ENCODE measurements at regions not wholly inside any gene's neighbourhood (a gene's known extent, or its start where the extent isn't known, plus 50 kb on each side); places are given as distances from the start of the nearest gene placed in this dataset.

DNA sequence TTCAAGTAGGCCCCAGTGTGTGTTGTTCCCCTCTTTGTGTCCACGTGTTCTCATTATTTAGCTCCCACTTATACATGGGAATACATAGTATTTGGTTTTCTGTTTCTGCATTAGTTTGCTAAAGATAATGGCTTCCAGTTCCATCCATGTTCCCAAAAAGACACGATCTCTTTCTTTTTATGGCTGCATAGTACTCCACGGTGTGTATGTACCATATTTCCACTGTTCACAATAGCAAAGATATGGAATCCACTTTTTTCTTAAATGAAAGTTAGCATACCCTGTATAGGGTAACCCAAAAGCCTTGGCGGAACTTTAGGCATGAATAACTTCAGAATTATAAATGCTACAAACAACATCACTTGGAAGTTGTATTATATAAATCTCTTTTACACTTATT, 83.4 kb upstream of the NDUFV2 start:
- TF ChIP-seq, protein P1, sequence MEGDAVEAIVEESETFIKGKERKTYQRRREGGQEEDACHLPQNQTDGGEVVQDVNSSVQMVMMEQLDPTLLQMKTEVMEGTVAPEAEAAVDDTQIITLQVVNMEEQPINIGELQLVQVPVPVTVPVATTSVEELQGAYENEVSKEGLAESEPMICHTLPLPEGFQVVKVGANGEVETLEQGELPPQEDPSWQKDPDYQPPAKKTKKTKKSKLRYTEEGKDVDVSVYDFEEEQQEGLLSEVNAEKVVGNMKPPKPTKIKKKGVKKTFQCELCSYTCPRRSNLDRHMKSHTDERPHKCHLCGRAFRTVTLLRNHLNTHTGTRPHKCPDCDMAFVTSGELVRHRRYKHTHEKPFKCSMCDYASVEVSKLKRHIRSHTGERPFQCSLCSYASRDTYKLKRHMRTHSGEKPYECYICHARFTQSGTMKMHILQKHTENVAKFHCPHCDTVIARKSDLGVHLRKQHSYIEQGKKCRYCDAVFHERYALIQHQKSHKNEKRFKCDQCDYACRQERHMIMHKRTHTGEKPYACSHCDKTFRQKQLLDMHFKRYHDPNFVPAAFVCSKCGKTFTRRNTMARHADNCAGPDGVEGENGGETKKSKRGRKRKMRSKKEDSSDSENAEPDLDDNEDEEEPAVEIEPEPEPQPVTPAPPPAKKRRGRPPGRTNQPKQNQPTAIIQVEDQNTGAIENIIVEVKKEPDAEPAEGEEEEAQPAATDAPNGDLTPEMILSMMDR (conservative IDR thresholded peaks at IDR 0.05; ENCODE audit: low read length), result no peak
- no peak for TF ChIP-seq EZH2phosphoT487 (IDR thresholded peaks at IDR 0.05; ENCODE audit: borderline replicate concordance)
